ENCODE measurements at regions not wholly inside any gene's neighbourhood (a gene's known extent, or its start where the extent isn't known, plus 50 kb on each side); places are given as distances from the start of the nearest gene placed in this dataset.
"Not testable (repeated sequence)": the region's sequence is repeated elsewhere in the genome, so short reads cannot be mapped to it uniquely, and the experiment has no call there.

DNA sequence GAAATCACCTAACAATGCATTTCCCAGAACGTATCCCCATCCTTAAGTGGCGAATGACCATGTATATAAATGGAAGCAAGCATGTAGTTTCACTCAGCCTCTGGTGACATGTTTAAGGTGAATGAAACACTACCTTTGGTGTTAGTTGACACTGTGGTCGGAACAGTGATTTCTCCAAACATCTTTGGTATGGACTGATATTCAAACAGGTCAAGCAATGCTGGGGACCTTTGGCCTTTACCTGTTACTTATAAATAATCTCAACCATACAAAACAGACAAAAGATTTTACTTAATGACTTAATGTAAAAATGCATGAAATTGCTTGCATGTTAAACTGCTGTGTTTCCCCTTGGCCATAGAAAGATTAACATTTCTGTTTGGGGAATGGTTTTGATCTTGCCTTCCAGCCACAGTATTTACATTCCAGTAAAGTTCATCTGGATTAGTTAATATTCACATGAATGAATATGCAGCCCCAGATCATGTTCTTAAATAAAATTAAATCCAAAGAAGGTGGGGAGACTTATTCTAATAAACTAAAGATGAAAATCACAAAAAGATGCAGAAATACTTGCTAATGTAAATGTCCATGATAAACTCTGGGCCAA is 74.4 kb upstream of the HES1 start:
- Histone ChIP-seq H3K4me2 (no peak overlapping the region), H3K4me1 (ENCODE audit: insufficient read depth) (peaks cover 18% of the 10 kb centered on the region), H3K9me2 (replicated peaks; ENCODE audit: insufficient read depth) (no peaks in the 10 kb centered on the region), H3K27ac (no peak overlapping the region), H4K20me1 (ENCODE audit: insufficient read depth, poor library complexity, severe bottlenecking) (no peaks in the 10 kb centered on the region), H3K79me2 (no peaks in the 10 kb centered on the region), H3K27me3 (no peaks in the 10 kb centered on the region), H3K9me3 (ENCODE audit: low read depth) (no peaks in the 10 kb centered on the region), H3K4me3 (no peak overlapping the region), H2AFZ (no peak overlapping the region), H3K36me3 (replicated peaks; ENCODE audit: insufficient read depth, low read depth) (no peaks in the 10 kb centered on the region)
- 67% methylated on average over 3 of the region's 3 CpGs for WGBS (ENCODE audit: low lambda C conversion rate, missing lambda C conversion rate)
- TF ChIP-seq, protein P1, sequence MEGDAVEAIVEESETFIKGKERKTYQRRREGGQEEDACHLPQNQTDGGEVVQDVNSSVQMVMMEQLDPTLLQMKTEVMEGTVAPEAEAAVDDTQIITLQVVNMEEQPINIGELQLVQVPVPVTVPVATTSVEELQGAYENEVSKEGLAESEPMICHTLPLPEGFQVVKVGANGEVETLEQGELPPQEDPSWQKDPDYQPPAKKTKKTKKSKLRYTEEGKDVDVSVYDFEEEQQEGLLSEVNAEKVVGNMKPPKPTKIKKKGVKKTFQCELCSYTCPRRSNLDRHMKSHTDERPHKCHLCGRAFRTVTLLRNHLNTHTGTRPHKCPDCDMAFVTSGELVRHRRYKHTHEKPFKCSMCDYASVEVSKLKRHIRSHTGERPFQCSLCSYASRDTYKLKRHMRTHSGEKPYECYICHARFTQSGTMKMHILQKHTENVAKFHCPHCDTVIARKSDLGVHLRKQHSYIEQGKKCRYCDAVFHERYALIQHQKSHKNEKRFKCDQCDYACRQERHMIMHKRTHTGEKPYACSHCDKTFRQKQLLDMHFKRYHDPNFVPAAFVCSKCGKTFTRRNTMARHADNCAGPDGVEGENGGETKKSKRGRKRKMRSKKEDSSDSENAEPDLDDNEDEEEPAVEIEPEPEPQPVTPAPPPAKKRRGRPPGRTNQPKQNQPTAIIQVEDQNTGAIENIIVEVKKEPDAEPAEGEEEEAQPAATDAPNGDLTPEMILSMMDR (IDR thresholded peaks at IDR 0.05; ENCODE audit: poor library complexity): no peak
- no peak for TF ChIP-seq EZH2phosphoT487 (IDR thresholded peaks at IDR 0.05; ENCODE audit: low read depth, severe bottlenecking, unreplicated experiment)
- TF ChIP-seq EZH2 (IDR thresholded peaks at IDR 0.05; ENCODE audit: borderline replicate concordance): no peak
- no peak for DNase-seq (ENCODE audit: low spot score)

DNA sequence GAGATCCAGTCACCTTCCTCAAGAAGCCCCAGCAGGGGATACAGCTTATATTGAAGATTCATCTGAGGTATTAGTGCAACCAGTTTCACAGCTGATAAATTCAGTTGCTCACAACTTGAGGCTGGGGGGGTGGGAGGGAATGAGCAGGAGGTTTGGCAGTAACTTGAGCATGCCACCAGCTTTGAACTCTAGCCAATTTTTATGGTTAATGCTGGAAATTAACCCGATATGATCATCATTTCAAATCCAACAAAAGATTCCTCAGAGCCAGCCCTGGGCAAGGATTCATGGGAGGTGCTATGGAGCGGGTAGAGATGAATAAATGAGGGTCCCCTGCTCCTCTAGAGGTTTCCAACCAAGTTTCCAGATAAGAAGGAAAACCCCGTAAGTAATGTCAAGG is 73.1 kb upstream of the HES1 start:
- H3K4me3 ChIP-seq: no peak overlapping the region
- H3K9me2 ChIP-seq (replicated peaks; ENCODE audit: insufficient read depth): no peaks in the 10 kb centered on the region
- WGBS (ENCODE audit: low lambda C conversion rate, missing lambda C conversion rate): 78% methylated on average over 3 of the region's 3 CpGs
- no peaks in the 10 kb centered on the region for H3K27me3 ChIP-seq
- no peaks in the 10 kb centered on the region for H4K20me1 ChIP-seq (ENCODE audit: insufficient read depth, poor library complexity, severe bottlenecking)
- no peak overlapping the region for H2AFZ ChIP-seq
- H3K79me2 ChIP-seq: no peaks in the 10 kb centered on the region
- H3K4me2 ChIP-seq: no peak overlapping the region
- H3K27ac ChIP-seq: no peak overlapping the region
- no peaks in the 10 kb centered on the region for H3K9me3 ChIP-seq (ENCODE audit: low read depth)
- TF ChIP-seq, protein P1 (IDR thresholded peaks at IDR 0.05; ENCODE audit: poor library complexity): no peak
- TF ChIP-seq EZH2 (IDR thresholded peaks at IDR 0.05; ENCODE audit: borderline replicate concordance) (no peak), EZH2phosphoT487 (IDR thresholded peaks at IDR 0.05; ENCODE audit: low read depth, severe bottlenecking, unreplicated experiment) (no peak)
- H3K36me3 ChIP-seq (replicated peaks; ENCODE audit: insufficient read depth, low read depth): no peaks in the 10 kb centered on the region
- peaks cover 12% of the 10 kb centered on the region for H3K4me1 ChIP-seq (ENCODE audit: insufficient read depth)
- DNase-seq (ENCODE audit: low spot score): no peak

DNA sequence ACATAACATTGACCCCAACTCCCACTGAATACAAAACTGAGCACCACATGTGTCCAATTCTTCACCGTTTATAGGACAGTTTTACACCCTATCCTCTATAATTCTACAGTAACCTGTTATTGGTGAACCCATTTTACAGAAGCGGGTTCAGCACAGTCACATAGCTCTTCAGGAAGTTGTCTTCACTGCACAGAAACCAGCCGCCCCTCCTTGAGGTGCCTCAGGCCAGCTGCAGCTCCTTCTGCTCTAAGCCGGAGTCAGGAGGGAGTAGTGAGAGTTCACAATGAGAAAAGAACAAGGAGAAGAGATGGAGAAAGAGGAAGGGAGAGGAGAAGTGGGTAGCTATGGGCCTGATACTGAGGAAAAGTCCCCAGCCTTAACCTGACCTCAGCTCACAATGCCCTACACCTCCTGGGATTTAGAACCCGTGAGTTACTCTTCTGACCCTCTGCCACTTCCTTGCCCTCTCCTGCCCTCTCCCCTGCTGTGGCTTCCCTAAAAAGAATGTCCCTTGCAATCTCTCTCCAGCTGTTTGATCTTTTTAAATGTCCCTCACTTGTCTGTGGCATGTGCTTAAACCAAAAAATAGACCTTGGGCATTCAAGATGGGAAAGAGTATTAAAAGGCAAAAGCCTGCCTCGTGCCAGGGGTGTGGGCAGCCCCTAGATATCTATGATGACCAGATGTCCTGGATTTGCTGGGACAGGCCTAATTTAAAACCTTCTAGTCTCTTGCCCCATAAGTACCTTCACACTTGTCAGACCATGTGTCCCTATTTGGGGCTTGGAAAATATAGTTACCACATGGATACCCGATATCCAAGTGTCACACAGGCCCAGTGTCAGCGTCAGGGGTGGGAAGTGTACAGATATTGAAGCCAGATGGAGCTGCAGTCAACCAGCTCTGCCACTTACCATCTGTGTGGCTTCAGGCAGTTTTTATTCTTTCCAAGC is 71.3 kb upstream of the HES1 start:
- H3K4me3 ChIP-seq: no peak overlapping the region
- H3K79me2 ChIP-seq: no peaks in the 10 kb centered on the region
- H3K36me3 ChIP-seq (replicated peaks; ENCODE audit: insufficient read depth, low read depth): no peaks in the 10 kb centered on the region
- no peaks in the 10 kb centered on the region for H3K9me3 ChIP-seq (ENCODE audit: low read depth)
- H3K27ac ChIP-seq: no peak overlapping the region
- no peak for DNase-seq (ENCODE audit: low spot score)
- H2AFZ ChIP-seq: no peak overlapping the region
- no peaks in the 10 kb centered on the region for H3K4me1 ChIP-seq (ENCODE audit: insufficient read depth)
- no peaks in the 10 kb centered on the region for H4K20me1 ChIP-seq (ENCODE audit: insufficient read depth, poor library complexity, severe bottlenecking)
- no peak for TF ChIP-seq EZH2 (IDR thresholded peaks at IDR 0.05; ENCODE audit: borderline replicate concordance)
- no peak overlapping the region for H3K4me2 ChIP-seq
- 76% methylated on average over 8 of the region's 8 CpGs for WGBS (ENCODE audit: low lambda C conversion rate, missing lambda C conversion rate)
- no peaks in the 10 kb centered on the region for H3K9me2 ChIP-seq (replicated peaks; ENCODE audit: insufficient read depth)
- no peaks in the 10 kb centered on the region for H3K27me3 ChIP-seq

DNA sequence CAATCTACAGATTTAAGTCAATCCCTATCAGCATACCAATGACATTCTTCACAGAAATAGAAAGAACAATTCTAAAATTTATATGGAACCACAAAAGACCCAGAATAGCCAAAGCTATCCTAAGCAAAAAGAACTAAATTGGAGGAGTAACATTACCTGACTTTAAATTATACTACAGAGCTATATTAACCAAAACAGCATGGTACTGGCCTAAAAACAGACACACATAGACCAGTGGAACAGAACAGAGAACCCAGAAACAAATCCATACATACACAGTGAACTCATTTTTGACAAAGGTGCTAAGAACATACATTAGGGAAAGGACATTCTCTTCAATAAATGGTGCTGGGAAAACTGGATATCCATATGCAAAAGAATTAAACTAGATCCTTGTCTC is 68.6 kb upstream of the HES1 start:
- not testable (repeated sequence) for H3K27me3 ChIP-seq; H3K36me3 ChIP-seq (replicated peaks; ENCODE audit: insufficient read depth, low read depth); H3K27ac ChIP-seq; H3K9me3 ChIP-seq (ENCODE audit: low read depth); H3K9me2 ChIP-seq (replicated peaks; ENCODE audit: insufficient read depth); H2AFZ ChIP-seq; H3K4me2 ChIP-seq; DNase-seq (ENCODE audit: low spot score); H3K79me2 ChIP-seq; H3K4me3 ChIP-seq; H4K20me1 ChIP-seq (ENCODE audit: insufficient read depth, poor library complexity, severe bottlenecking)
- peaks cover 15% of the 10 kb centered on the region for H3K4me1 ChIP-seq (ENCODE audit: insufficient read depth)

Measured in hepatocyte (in vitro differentiated cells).